ENCODE measurements at regions not wholly inside any gene's neighbourhood (a gene's known extent, or its start where the extent isn't known, plus 50 kb on each side); places are given as distances from the start of the nearest gene placed in this dataset.

- Histone ChIP-seq H2BK15ac (ENCODE audit: low read length) (no peak overlapping the region), H2BK20ac (ENCODE audit: low read length) (no peak overlapping the region), H3K36me3 (ENCODE audit: control insufficient read depth in 2 of 4, insufficient read depth in 4 of 4, low read length in 3 of 4) (no peaks in the 10 kb centered on the region), H3K56ac (replicated peaks; ENCODE audit: insufficient read length, low read depth, low read length) (no peak overlapping the region), H2AK5ac (ENCODE audit: low read depth, low read length) (no peak overlapping the region), H3K79me2 (ENCODE audit: control insufficient read depth in 1 of 2, insufficient read depth in 2 of 2, low read length in 2 of 2) (no peaks in the 10 kb centered on the region), H3K9me3 (ENCODE audit: insufficient read depth in 2 of 2, low read depth in 1 of 2, low read length in 1 of 2) (no peaks in the 10 kb centered on the region), H4K20me1 (replicated peaks in 1 of 2; ENCODE audit: control insufficient read depth in 1 of 2, insufficient read depth in 2 of 2, low read length in 2 of 2) (no peaks in the 10 kb centered on the region), H3K4me2 (ENCODE audit: insufficient read depth in 1 of 2, low read depth in 2 of 2, low read length in 2 of 2) (no peak overlapping the region), H4K91ac (replicated peaks; ENCODE audit: insufficient read length, low read length) (no peak overlapping the region), H3K4me1 (replicated peaks in 1 of 4; ENCODE audit: control insufficient read depth in 3 of 4, insufficient read depth in 4 of 4, low read length in 3 of 4) (peaks cover 0 to 7% (median 0%) of the 10 kb centered on the region in 4 experiments; a peak in 1 of 7 replicates), H3K4me3 (ENCODE audit: extremely low read depth in 1 of 4, insufficient read depth in 2 of 4, low read depth in 3 of 4, low read length in 4 of 4) (no peak overlapping the region), H2AFZ (ENCODE audit: low read length) (no peak overlapping the region), H3K27ac (ENCODE audit: low read depth, low read length) (no peak overlapping the region), H2BK12ac (ENCODE audit: low read depth, low read length) (no peak overlapping the region), H3K27me3 (replicated peaks in 1 of 4; ENCODE audit: control insufficient read depth in 3 of 4, extremely low read depth in 1 of 4, insufficient read depth in 3 of 4, low read length in 3 of 4) (no peaks in the 10 kb centered on the region), H3K79me1 (ENCODE audit: low read depth, low read length) (no peaks in the 10 kb centered on the region), H2BK120ac (replicated peaks; ENCODE audit: low read depth, low read length) (no peak overlapping the region), H4K5ac (ENCODE audit: insufficient read length, low read depth, low read length) (no peak overlapping the region), H4K8ac (ENCODE audit: extremely low read depth, insufficient read depth, low read length) (no peak overlapping the region), H3K23me2 (ENCODE audit: low read depth, low read length) (no peaks in the 10 kb centered on the region; the same call in 1 of the 2 replicates), H3K18ac (ENCODE audit: extremely low read depth, low read length) (no peak overlapping the region), H3K4ac (replicated peaks; ENCODE audit: insufficient read length, low read depth, low read length) (no peak overlapping the region), H3K9ac (replicated peaks in 1 of 4; ENCODE audit: extremely low read depth in 1 of 4, low read depth in 3 of 4, low read length in 3 of 4) (no peak overlapping the region), H3K14ac (ENCODE audit: insufficient read length) (no peak overlapping the region), H2BK5ac (ENCODE audit: low read depth, low read length) (no peak overlapping the region), H3K23ac (ENCODE audit: insufficient read length) (no peak overlapping the region)
- 96% methylated on average over 1 of the region's 1 CpG; no CpG with 5 or more reads in 1 of the 2 experiments for WGBS, 2 experiments (ENCODE audit: extremely low coverage in 1 of 2, insufficient coverage in 1 of 2, insufficient read length in 1 of 2, insufficient replicate concordance in 2 of 2, low coverage in 1 of 2, low lambda C conversion rate in 2 of 2, missing lambda C conversion rate in 1 of 2)
- TF ChIP-seq CHD2 (IDR thresholded peaks at IDR 0.05; ENCODE audit: low read length), result no peak
- no peak for TF ChIP-seq RAD21 (IDR thresholded peaks at IDR 0.05 in 1 of 2, conservative IDR thresholded peaks at IDR 0.05 in 1 of 2; ENCODE audit: low read depth in 2 of 2, low read length in 2 of 2)
- no peak for TF ChIP-seq RBBP5 (IDR thresholded peaks at IDR 0.05; ENCODE audit: borderline replicate concordance, low read depth, low read length)
- TF ChIP-seq HDAC2 (IDR thresholded peaks at IDR 0.05; ENCODE audit: borderline replicate concordance in 1 of 2, low read depth in 2 of 2, low read length in 2 of 2), result no peak
- no peak for TF ChIP-seq POLR2AphosphoS5 (IDR thresholded peaks at IDR 0.05; ENCODE audit: low read depth, low read length)
- no peak for TF ChIP-seq SP2 (IDR thresholded peaks at IDR 0.05; ENCODE audit: low read length)
- TF ChIP-seq JUN (IDR thresholded peaks at IDR 0.05; ENCODE audit: low read depth, low read length), result no peak
- no peak for TF ChIP-seq CBX8 (IDR thresholded peaks at IDR 0.05; ENCODE audit: borderline replicate concordance, low read depth, low read length)
- TF ChIP-seq GTF2F1 (IDR thresholded peaks at IDR 0.05; ENCODE audit: borderline replicate concordance, low read depth, low read length), result no peak
- TF ChIP-seq TEAD4 (IDR thresholded peaks at IDR 0.05; ENCODE audit: low read depth, low read length), result no peak
- TF ChIP-seq JUND (IDR thresholded peaks at IDR 0.05; ENCODE audit: low read length), result no peak
- TF ChIP-seq TCF12 (IDR thresholded peaks at IDR 0.05; ENCODE audit: low read depth, low read length), result no peak
- TF ChIP-seq SP4 (IDR thresholded peaks at IDR 0.05; ENCODE audit: low read length), result no peak
- no peak for FAIRE-seq
- CTCF ChIA-PET (ENCODE audit: partially characterized antibody), result no interaction called here
- POLR2A ChIA-PET (ENCODE audit: partially characterized antibody), result no interaction called here
- no peak for DNase-seq (ENCODE audit: low read depth in 1 of 2, low spot score in 2 of 2)
These were observed 235.5 kb downstream of the SAMD5 start for GRCh38 chr6:147744012-147744411.

Data from H1 (cell line).